Lower leg skin (tissue), 3 donors: ENCODE measurements at regions not wholly inside any gene's neighbourhood (a gene's known extent, or its start where the extent isn't known, plus 50 kb on each side); places are given as distances from the start of the nearest gene placed in this dataset.

ENCODE experiments used
- CTCF ChIP-seq, 3 donors: fragments of 450-650 bp; IDR thresholded peaks; one replicate each; pipeline ENCODE4 v1.5.1; 2016; ENCODE audit warnings: antibody characterized with exemption in 3 of 3, mild to moderate bottlenecking in 3 of 3, moderate library complexity in 2 of 3
- POLR2A ChIP-seq, 2 donors: fragments of 450-650 bp; IDR thresholded peaks; one replicate each; pipeline ENCODE4 v1.6.1; 2016 to 2017; ENCODE audit warnings: antibody characterized with exemption in 2 of 2, mild to moderate bottlenecking in 1 of 2, moderate library complexity in 1 of 2

- TF ChIP-seq CTCF (IDR thresholded peaks at IDR 0.05) (no peak), POLR2A (IDR thresholded peaks at IDR 0.05) (no peak)
Measured at GRCh38 chr1:226470921-226471866, 63.3 kb upstream of the PARP1 start.
